ENCODE measurements at regions not wholly inside any gene's neighbourhood (a gene's known extent, or its start where the extent isn't known, plus 50 kb on each side); places are given as distances from the start of the nearest gene placed in this dataset.

GRCh38 chr2:120548627-120549608 lies 186.8 kb upstream of the GLI2 start:
- no peak for DNase-seq (ENCODE audit: low read depth)
- H3K4me3 ChIP-seq (ENCODE audit: control insufficient read depth, low read depth, low read length): no peak overlapping the region
- TF ChIP-seq CTCF (conservative IDR thresholded peaks at IDR 0.05; ENCODE audit: control insufficient read depth, insufficient read depth, low read depth, low read length): no peak

- no peak for DNase-seq (ENCODE audit: low read depth)
- H3K4me3 ChIP-seq (ENCODE audit: control insufficient read depth, low read depth, low read length): no peak overlapping the region
- no peak for TF ChIP-seq CTCF (conservative IDR thresholded peaks at IDR 0.05; ENCODE audit: control insufficient read depth, insufficient read depth, low read depth, low read length)
Measured at GRCh38 chr2:120549841-120550240, 185.8 kb upstream of the GLI2 start.

- DNase-seq (ENCODE audit: low read depth): no peak
- TF ChIP-seq CTCF (conservative IDR thresholded peaks at IDR 0.05; ENCODE audit: control insufficient read depth, insufficient read depth, low read depth, low read length): no peak
- H3K4me3 ChIP-seq (ENCODE audit: control insufficient read depth, low read depth, low read length): no peak overlapping the region
Measured at GRCh38 chr2:120550282-120550681, 185.4 kb upstream of the GLI2 start.

- no peak for TF ChIP-seq CTCF (conservative IDR thresholded peaks at IDR 0.05; ENCODE audit: control insufficient read depth, insufficient read depth, low read depth, low read length)
- no peak overlapping the region for H3K4me3 ChIP-seq (ENCODE audit: control insufficient read depth, low read depth, low read length)
- DNase-seq (ENCODE audit: low read depth): no peak
Measured at GRCh38 chr2:120550893-120551446, 184.7 kb upstream of the GLI2 start.

GRCh38 chr2:120551522-120551921 lies 184.1 kb upstream of the GLI2 start:
- TF ChIP-seq CTCF (conservative IDR thresholded peaks at IDR 0.05; ENCODE audit: control insufficient read depth, insufficient read depth, low read depth, low read length): no peak
- DNase-seq (ENCODE audit: low read depth): no peak
- H3K4me3 ChIP-seq (ENCODE audit: control insufficient read depth, low read depth, low read length): no peak overlapping the region

- no peak for TF ChIP-seq CTCF (conservative IDR thresholded peaks at IDR 0.05; ENCODE audit: control insufficient read depth, insufficient read depth, low read depth, low read length)
- no peak overlapping the region for H3K4me3 ChIP-seq (ENCODE audit: control insufficient read depth, low read depth, low read length)
- DNase-seq (ENCODE audit: low read depth): no peak
Measured at GRCh38 chr2:120552079-120552478, 183.6 kb upstream of the GLI2 start.
